ENCODE measurements at regions not wholly inside any gene's neighbourhood (a gene's known extent, or its start where the extent isn't known, plus 50 kb on each side); places are given as distances from the start of the nearest gene placed in this dataset.
A peak's percentile ranks its signal among the peaks of the same experiment; 100 is the strongest.

GRCh38 chr5:82699737-82700136 is 377.5 kb downstream of the TMEM167A start:
- in situ Hi-C loops (cut with MboI; ENCODE audit: low pct_ligation_motif_present in 1 of 4, low pct_unique_long_range_greater_than_20kb in 1 of 4, low sequenced_read_pairs in 3 of 4) (no loop called here), intact Hi-C loops (cut with DNase I; ENCODE audit: low total_unique reads) (no loop called here)
- no peak for DNase-seq
- TF ChIP-seq POLR2A (IDR thresholded peaks at IDR 0.05) = no peak
- TF ChIP-seq POLR2AphosphoS5 (IDR thresholded peaks at IDR 0.05) = no peak
- no peak for TF ChIP-seq EP300 (IDR thresholded peaks at IDR 0.05; ENCODE audit: low read depth)
- TF ChIP-seq CTCF (IDR thresholded peaks at IDR 0.05) = no peak
- Histone ChIP-seq H3K4me3 (no peak overlapping the region), H3K4me1 (no peaks in the 10 kb centered on the region), H3K9me3 (no peaks in the 10 kb centered on the region), H3K27me3 (no peaks in the 10 kb centered on the region), H3K36me3 (no peaks in the 10 kb centered on the region), H3K27ac (no peak overlapping the region)
- WGBS, 2 donors (ENCODE audit: low coverage in 1 of 2) = 94 to 96% methylated on average over 4 to 6 of the region's 6 CpGs

DNA sequence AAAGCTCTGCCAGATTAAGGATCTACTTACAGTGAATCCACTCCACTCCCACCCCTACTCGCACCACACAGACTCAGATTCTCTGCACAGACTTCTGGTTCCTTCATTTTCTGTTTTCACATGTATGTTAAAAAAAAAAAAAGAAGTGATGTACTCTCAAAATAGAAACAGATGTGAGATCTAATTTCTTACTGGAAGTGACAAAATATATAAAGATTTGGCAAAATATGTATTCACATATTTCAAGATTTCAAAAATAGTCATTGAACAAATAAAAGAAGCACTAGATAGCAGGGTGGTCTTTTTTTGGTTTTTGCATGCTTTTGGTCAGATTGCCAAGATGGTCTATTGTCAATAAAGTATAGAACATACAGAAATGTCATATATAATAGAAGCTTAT is 379.2 kb downstream of the TMEM167A start:
- intact Hi-C loops (cut with DNase I; ENCODE audit: low total_unique reads) (no loop called here), in situ Hi-C loops (cut with MboI; ENCODE audit: low pct_ligation_motif_present in 1 of 4, low pct_unique_long_range_greater_than_20kb in 1 of 4, low sequenced_read_pairs in 3 of 4) (no loop called here)
- 70% methylated on average over 1 of the region's 1 CpG; no CpG with 5 or more reads in 1 of the 2 donors for WGBS, 2 donors (ENCODE audit: low coverage in 1 of 2)

DNA sequence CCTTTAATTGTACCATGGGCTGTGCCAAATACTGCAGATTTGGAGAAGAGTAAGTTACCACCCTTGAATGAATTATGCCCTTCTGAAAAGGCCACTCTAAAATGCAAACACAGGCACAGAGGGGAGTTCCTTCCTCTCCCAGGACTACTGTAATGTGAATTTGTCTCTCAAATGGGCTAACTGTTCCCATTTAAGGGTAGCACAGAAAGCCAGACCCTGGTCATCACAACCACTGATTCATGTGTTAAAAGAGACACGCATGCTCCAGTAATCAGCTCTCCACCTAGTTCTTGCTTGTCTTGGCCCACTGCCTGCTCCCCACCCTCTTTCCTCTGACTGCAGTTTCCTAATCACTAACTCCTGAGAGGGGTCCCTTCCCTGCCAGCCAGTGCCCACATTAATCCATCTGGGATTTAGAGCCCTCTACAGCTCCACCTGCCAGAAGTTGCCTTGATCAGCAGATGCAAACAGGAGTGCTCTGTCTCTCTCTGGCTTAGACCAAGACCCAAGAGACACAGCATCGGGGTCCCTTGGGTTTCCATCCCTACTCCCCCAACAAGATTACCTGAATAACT is 382.4 kb downstream of the TMEM167A start:
- Histone ChIP-seq H3K36me3 (no peaks in the 10 kb centered on the region), H3K27me3 (no peaks in the 10 kb centered on the region), H3K4me1 (no peaks in the 10 kb centered on the region), H3K27ac (no peak overlapping the region), H3K4me3 (no peak overlapping the region), H3K9me3 (no peaks in the 10 kb centered on the region)
- no peak for TF ChIP-seq POLR2A (IDR thresholded peaks at IDR 0.05)
- TF ChIP-seq EP300 (IDR thresholded peaks at IDR 0.05; ENCODE audit: low read depth) = no peak
- no peak for TF ChIP-seq CTCF (IDR thresholded peaks at IDR 0.05)
- no peak for TF ChIP-seq POLR2AphosphoS5 (IDR thresholded peaks at IDR 0.05)
- 83% methylated on average over 2 of the region's 2 CpGs; no CpG with 5 or more reads in 1 of the 2 donors for WGBS, 2 donors (ENCODE audit: low coverage in 1 of 2)
- in situ Hi-C loops (cut with MboI; ENCODE audit: low pct_ligation_motif_present in 1 of 4, low pct_unique_long_range_greater_than_20kb in 1 of 4, low sequenced_read_pairs in 3 of 4) = no loop called here
- peak; percentile 21 for DNase-seq
- intact Hi-C loops (cut with DNase I; ENCODE audit: low total_unique reads) = no loop called here

More for the DNA sequence above, 379.2 kb downstream of the TMEM167A start:
- DNase-seq = no peak
- Histone ChIP-seq H3K27me3 (no peaks in the 10 kb centered on the region), H3K4me3 (no peak overlapping the region), H3K36me3 (no peaks in the 10 kb centered on the region), H3K9me3 (no peaks in the 10 kb centered on the region), H3K27ac (no peak overlapping the region), H3K4me1 (no peaks in the 10 kb centered on the region)
- TF ChIP-seq CTCF (IDR thresholded peaks at IDR 0.05) = no peak
- TF ChIP-seq EP300 (IDR thresholded peaks at IDR 0.05; ENCODE audit: low read depth) = no peak
- no peak for TF ChIP-seq POLR2A (IDR thresholded peaks at IDR 0.05)
- no peak for TF ChIP-seq POLR2AphosphoS5 (IDR thresholded peaks at IDR 0.05)

DNA sequence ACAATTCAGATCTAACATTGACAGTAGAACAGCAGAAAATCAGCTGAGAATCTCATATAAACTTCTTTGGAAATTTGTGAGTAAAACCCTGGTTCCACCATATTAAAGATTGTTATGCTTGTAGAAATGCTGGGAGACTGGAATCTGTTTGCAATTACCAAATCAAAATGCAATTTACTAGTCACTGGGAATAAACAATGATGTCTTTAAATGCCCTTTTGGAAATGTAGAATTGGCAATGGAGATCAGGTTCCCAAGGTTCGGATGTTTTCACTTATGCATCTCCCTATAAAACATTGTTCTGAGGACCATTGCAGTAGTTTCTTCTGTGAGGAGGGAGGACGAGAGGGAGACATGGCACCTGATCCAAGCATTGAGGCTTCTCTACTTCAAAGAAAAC is 384.4 kb downstream of the TMEM167A start:
- Histone ChIP-seq H3K36me3 (no peaks in the 10 kb centered on the region), H3K27me3 (no peaks in the 10 kb centered on the region), H3K9me3 (no peaks in the 10 kb centered on the region), H3K4me1 (no peaks in the 10 kb centered on the region), H3K4me3 (no peak overlapping the region), H3K27ac (no peak overlapping the region)
- WGBS, 2 donors (ENCODE audit: low coverage in 1 of 2) = 83% methylated on average over 2 of the region's 2 CpGs
- no peak for TF ChIP-seq POLR2AphosphoS5 (IDR thresholded peaks at IDR 0.05)
- TF ChIP-seq POLR2A (IDR thresholded peaks at IDR 0.05) = no peak
- TF ChIP-seq EP300 (IDR thresholded peaks at IDR 0.05; ENCODE audit: low read depth) = no peak
- TF ChIP-seq CTCF (IDR thresholded peaks at IDR 0.05) = no peak
- DNase-seq = no peak
- intact Hi-C loops (cut with DNase I; ENCODE audit: low total_unique reads) = no loop called here
- in situ Hi-C loops (cut with MboI; ENCODE audit: low pct_ligation_motif_present in 1 of 4, low pct_unique_long_range_greater_than_20kb in 1 of 4, low sequenced_read_pairs in 3 of 4) = no loop called here

Measured in transverse colon (tissue), 4 donors.